ENCODE measurements at regions not wholly inside any gene's neighbourhood (a gene's known extent, or its start where the extent isn't known, plus 50 kb on each side); places are given as distances from the start of the nearest gene placed in this dataset.

DNA sequence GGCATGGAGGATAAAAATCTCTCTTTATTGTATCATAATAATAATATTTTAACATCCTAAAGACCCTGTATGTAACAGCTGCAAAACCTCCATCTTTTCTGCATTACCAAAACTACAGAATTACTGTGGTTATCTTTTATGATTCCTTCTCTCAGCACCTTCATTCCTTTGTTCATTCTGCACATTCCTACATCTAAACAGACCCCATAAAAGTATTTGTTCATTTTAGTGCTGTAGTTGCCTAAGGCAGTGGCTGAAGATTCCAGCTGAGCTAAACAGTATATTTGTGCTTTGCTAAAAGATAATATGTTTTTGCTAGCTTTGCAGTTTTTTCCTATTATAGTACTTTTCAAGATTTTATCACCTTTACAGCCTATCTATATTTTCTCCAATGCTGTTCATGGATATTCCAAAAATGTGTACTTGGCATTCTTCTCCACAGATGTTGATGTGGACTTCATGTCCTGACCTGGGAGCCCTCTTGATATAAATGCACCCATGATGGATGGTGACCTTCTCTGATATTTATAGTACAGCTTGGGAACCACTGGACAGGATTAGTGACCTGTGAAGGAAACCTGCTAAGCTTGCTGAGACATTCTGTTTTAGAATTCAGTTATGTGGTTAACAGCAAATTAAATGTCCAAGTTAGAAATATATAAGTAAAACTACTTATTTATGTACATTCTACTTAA, 2832.9 kb upstream of the PCDH20 start:
- TF ChIP-seq, protein P1, sequence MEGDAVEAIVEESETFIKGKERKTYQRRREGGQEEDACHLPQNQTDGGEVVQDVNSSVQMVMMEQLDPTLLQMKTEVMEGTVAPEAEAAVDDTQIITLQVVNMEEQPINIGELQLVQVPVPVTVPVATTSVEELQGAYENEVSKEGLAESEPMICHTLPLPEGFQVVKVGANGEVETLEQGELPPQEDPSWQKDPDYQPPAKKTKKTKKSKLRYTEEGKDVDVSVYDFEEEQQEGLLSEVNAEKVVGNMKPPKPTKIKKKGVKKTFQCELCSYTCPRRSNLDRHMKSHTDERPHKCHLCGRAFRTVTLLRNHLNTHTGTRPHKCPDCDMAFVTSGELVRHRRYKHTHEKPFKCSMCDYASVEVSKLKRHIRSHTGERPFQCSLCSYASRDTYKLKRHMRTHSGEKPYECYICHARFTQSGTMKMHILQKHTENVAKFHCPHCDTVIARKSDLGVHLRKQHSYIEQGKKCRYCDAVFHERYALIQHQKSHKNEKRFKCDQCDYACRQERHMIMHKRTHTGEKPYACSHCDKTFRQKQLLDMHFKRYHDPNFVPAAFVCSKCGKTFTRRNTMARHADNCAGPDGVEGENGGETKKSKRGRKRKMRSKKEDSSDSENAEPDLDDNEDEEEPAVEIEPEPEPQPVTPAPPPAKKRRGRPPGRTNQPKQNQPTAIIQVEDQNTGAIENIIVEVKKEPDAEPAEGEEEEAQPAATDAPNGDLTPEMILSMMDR (IDR thresholded peaks at IDR 0.05) = no peak
- TF ChIP-seq POLR2A (IDR thresholded peaks at IDR 0.05) = no peak
